ENCODE measurements at regions not wholly inside any gene's neighbourhood (a gene's known extent, or its start where the extent isn't known, plus 50 kb on each side); places are given as distances from the start of the nearest gene placed in this dataset.
A peak's percentile ranks its signal among the peaks of the same experiment; 100 is the strongest.

DNA sequence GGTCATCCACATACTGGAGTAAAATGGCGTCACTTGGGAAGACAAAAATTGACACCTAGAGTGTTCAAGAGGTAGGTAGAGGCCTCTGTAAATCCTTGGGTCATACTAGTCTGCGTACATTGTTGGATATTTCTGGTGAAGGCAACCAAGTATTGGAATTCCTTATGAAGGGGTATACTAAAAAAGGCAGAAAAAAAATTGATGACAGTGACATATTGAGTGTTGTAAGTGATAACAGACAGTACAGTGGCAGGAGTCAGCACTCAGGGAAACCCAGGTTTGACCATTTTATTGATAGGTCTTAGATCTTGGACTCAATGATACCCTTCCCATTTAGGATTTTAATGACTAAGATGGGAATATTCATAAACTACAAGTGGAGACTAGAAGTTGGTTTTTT, 359.1 kb upstream of the VSTM2A start:
- TF ChIP-seq, protein P1, sequence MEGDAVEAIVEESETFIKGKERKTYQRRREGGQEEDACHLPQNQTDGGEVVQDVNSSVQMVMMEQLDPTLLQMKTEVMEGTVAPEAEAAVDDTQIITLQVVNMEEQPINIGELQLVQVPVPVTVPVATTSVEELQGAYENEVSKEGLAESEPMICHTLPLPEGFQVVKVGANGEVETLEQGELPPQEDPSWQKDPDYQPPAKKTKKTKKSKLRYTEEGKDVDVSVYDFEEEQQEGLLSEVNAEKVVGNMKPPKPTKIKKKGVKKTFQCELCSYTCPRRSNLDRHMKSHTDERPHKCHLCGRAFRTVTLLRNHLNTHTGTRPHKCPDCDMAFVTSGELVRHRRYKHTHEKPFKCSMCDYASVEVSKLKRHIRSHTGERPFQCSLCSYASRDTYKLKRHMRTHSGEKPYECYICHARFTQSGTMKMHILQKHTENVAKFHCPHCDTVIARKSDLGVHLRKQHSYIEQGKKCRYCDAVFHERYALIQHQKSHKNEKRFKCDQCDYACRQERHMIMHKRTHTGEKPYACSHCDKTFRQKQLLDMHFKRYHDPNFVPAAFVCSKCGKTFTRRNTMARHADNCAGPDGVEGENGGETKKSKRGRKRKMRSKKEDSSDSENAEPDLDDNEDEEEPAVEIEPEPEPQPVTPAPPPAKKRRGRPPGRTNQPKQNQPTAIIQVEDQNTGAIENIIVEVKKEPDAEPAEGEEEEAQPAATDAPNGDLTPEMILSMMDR (IDR thresholded peaks at IDR 0.05), result no peak
- peak; percentile 48 for TF ChIP-seq MAFK (IDR thresholded peaks at IDR 0.05; ENCODE audit: partially characterized antibody)
